ENCODE measurements at regions not wholly inside any gene's neighbourhood (a gene's known extent, or its start where the extent isn't known, plus 50 kb on each side); places are given as distances from the start of the nearest gene placed in this dataset.

- H3K4me2 ChIP-seq (ENCODE audit: low read length), result no peak overlapping the region
- H3K9me3 ChIP-seq (ENCODE audit: low read length), result no peaks in the 10 kb centered on the region
- H3K9ac ChIP-seq (ENCODE audit: low read length), result no peak overlapping the region
- no peaks in the 10 kb centered on the region for H3K36me3 ChIP-seq (ENCODE audit: insufficient read depth, low read length)
- H3K4me3 ChIP-seq (ENCODE audit: low read length), result no peak overlapping the region
- no peaks in the 10 kb centered on the region for H3K9me2 ChIP-seq (ENCODE audit: insufficient read depth, low read length)
- no peaks in the 10 kb centered on the region for H3K79me2 ChIP-seq (replicated peaks; ENCODE audit: insufficient read depth, low read length)
- no peaks in the 10 kb centered on the region for H4K20me1 ChIP-seq (ENCODE audit: insufficient read depth)
- no peaks in the 10 kb centered on the region for H3F3A ChIP-seq (ENCODE audit: insufficient read depth, low read length, poor library complexity, severe bottlenecking)
- TF ChIP-seq EZH2 (IDR thresholded peaks at IDR 0.05; ENCODE audit: borderline replicate concordance, insufficient read depth, low read length, poor library complexity, severe bottlenecking) (no peak), POLR2AphosphoS5 (IDR thresholded peaks at IDR 0.05) (no peak), EP300 (conservative IDR thresholded peaks at IDR 0.05; ENCODE audit: poor library complexity, severe bottlenecking) (no peak), REST (IDR thresholded peaks at IDR 0.05; ENCODE audit: borderline replicate concordance) (no peak), MXI1 (conservative IDR thresholded peaks at IDR 0.05; ENCODE audit: poor library complexity, severe bottlenecking) (no peak), SMC3 (conservative IDR thresholded peaks at IDR 0.05; ENCODE audit: poor library complexity) (no peak), RAD21 (conservative IDR thresholded peaks at IDR 0.05) (no peak), CTCF (IDR thresholded peaks at IDR 0.05; ENCODE audit: poor library complexity, severe bottlenecking) (no peak), TAF1 (IDR thresholded peaks at IDR 0.05; ENCODE audit: low read depth) (no peak)
- H2AFZ ChIP-seq (ENCODE audit: low read depth, low read length), result no peak overlapping the region
- no peaks in the 10 kb centered on the region for H3K27me3 ChIP-seq (ENCODE audit: insufficient read depth, low read depth, low read length)
- no peak overlapping the region for H3K27ac ChIP-seq (ENCODE audit: low read length)
Measured at GRCh38 chr1:38336301-38336923, 289.8 kb upstream of the POU3F1 start.

GRCh38 chr1:38334930-38335592, 288.5 kb upstream of the POU3F1 start:
- Histone ChIP-seq H3K9me2 (ENCODE audit: insufficient read depth, low read length) (no peaks in the 10 kb centered on the region), H3K4me2 (ENCODE audit: low read length) (no peak overlapping the region), H3K79me2 (replicated peaks; ENCODE audit: insufficient read depth, low read length) (no peaks in the 10 kb centered on the region), H3K9me3 (ENCODE audit: low read length) (no peaks in the 10 kb centered on the region), H3F3A (ENCODE audit: insufficient read depth, low read length, poor library complexity, severe bottlenecking) (no peaks in the 10 kb centered on the region), H4K20me1 (ENCODE audit: insufficient read depth) (no peaks in the 10 kb centered on the region), H3K27me3 (ENCODE audit: insufficient read depth, low read depth, low read length) (no peaks in the 10 kb centered on the region), H2AFZ (ENCODE audit: low read depth, low read length) (no peak overlapping the region), H3K9ac (ENCODE audit: low read length) (no peak overlapping the region), H3K27ac (ENCODE audit: low read length) (no peak overlapping the region), H3K4me3 (ENCODE audit: low read length) (no peak overlapping the region), H3K36me3 (ENCODE audit: insufficient read depth, low read length) (no peaks in the 10 kb centered on the region)
- no peak for TF ChIP-seq EP300 (conservative IDR thresholded peaks at IDR 0.05; ENCODE audit: poor library complexity, severe bottlenecking)
- no peak for TF ChIP-seq CTCF (IDR thresholded peaks at IDR 0.05; ENCODE audit: poor library complexity, severe bottlenecking)
- TF ChIP-seq MXI1 (conservative IDR thresholded peaks at IDR 0.05; ENCODE audit: poor library complexity, severe bottlenecking), result no peak
- no peak for TF ChIP-seq TAF1 (IDR thresholded peaks at IDR 0.05; ENCODE audit: low read depth)
- TF ChIP-seq POLR2AphosphoS5 (IDR thresholded peaks at IDR 0.05), result no peak
- TF ChIP-seq RAD21 (conservative IDR thresholded peaks at IDR 0.05), result no peak
- no peak for TF ChIP-seq REST (IDR thresholded peaks at IDR 0.05; ENCODE audit: borderline replicate concordance)

All from neural cell (in vitro differentiated cells).